BE2C (cell line): ENCODE measurements at regions not wholly inside any gene's neighbourhood (a gene's known extent, or its start where the extent isn't known, plus 50 kb on each side); places are given as distances from the start of the nearest gene placed in this dataset.

Experiments used
- DNase-seq: peaks from one replicate; pipeline ENCODE4 v3.0.0-alpha.2; 2020
- H3K27me3 ChIP-seq: fragments of 250-450 bp; sonication (Bioruptor Pico); 2 replicates; pipeline ENCODE4 v1.5.1; 2020; ENCODE audit warnings: mild to moderate bottlenecking
- H3K36me3 ChIP-seq: fragments of 250-450 bp; sonication (Bioruptor Pico); 2 replicates; pipeline ENCODE4 v1.5.1; 2020; ENCODE audit warnings: mild to moderate bottlenecking
- H3K4me1 ChIP-seq: fragments of 250-450 bp; sonication (Bioruptor Pico); 2 replicates; pipeline ENCODE4 v1.5.1; 2020
- H3K4me3 ChIP-seq: 2 replicates; pipeline ENCODE4 v1.5.1; 2011; ENCODE audit warnings: low read depth, low read length
- H3K9me3 ChIP-seq: fragments of 250-450 bp; sonication (Bioruptor Pico); 2 replicates; pipeline ENCODE4 v1.5.1; 2020
- TF ChIP-seq, protein P1 (sequence below): IDR thresholded peaks from 2 replicates; pipeline ENCODE4 v1.5.1; 2012; ENCODE audit warnings: mild to moderate bottlenecking, low read depth, low read length

DNA sequence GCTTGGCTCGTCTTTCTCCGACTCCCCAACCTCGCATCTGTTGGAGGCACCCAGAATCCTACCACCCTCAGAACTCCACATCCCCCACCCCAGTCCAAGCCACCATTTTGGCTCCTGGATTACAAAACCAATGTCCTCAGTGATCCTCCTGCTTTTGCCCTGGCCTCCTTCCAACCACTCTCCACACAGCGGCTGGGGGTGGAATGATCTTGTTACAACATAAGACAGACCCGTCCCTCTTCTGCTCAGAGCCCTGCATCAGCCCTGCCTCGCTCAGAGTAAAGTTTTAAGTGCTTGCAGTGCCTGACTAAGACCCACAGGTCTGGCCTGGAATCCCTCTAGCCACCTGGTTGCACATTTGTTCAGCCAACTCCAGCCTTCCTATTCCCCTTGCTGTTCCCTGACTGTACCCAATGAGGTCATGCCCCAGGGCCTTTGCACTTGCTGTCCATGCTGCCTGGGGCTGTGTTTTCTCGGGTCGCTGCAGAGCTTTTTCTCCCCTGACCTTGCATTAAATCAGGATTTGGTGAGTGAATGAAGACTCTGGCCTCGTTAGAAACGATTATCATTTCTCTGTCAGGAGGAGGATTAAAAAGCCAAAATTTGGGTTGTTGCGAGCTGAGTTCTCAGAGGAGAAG lies 67.3 kb downstream of the IGF2 start:
- Histone ChIP-seq H3K4me1 (no peaks in the 10 kb centered on the region), H3K4me3 (no peak overlapping the region), H3K27me3 (no peaks in the 10 kb centered on the region), H3K9me3 (no peaks in the 10 kb centered on the region), H3K36me3 (no peaks in the 10 kb centered on the region)
- no peak for DNase-seq
- TF ChIP-seq, protein P1, sequence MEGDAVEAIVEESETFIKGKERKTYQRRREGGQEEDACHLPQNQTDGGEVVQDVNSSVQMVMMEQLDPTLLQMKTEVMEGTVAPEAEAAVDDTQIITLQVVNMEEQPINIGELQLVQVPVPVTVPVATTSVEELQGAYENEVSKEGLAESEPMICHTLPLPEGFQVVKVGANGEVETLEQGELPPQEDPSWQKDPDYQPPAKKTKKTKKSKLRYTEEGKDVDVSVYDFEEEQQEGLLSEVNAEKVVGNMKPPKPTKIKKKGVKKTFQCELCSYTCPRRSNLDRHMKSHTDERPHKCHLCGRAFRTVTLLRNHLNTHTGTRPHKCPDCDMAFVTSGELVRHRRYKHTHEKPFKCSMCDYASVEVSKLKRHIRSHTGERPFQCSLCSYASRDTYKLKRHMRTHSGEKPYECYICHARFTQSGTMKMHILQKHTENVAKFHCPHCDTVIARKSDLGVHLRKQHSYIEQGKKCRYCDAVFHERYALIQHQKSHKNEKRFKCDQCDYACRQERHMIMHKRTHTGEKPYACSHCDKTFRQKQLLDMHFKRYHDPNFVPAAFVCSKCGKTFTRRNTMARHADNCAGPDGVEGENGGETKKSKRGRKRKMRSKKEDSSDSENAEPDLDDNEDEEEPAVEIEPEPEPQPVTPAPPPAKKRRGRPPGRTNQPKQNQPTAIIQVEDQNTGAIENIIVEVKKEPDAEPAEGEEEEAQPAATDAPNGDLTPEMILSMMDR, result no peak
